H1 (cell line): ENCODE measurements at regions not wholly inside any gene's neighbourhood (a gene's known extent, or its start where the extent isn't known, plus 50 kb on each side); places are given as distances from the start of the nearest gene placed in this dataset.

Experiments
- CTCF ChIA-PET: fragments of 300-600 bp; sonication (Branson Sonifier 250); formaldehyde crosslinking; loops from one replicate; lab custom pipeline; 2021; ENCODE audit not compliant: partially characterized antibody; lab: Charles Lee
- POLR2A ChIA-PET: fragments of 300-600 bp; sonication (Branson Sonifier 250); formaldehyde crosslinking; loops from one replicate; lab custom pipeline; 2021; ENCODE audit warnings: inconsistent platforms; ENCODE audit not compliant: partially characterized antibody; lab: Charles Lee
- DNase-seq, 2 experiments: peaks; one replicate each; pipeline versions ENCODE4 v3.0.0 to v3.0.0-alpha.2; 2010 to 2022; ENCODE audit warnings: low spot score in 2 of 2, low read depth in 1 of 2, mixed read lengths in 1 of 2
- FAIRE-seq: peaks from 2 replicates; lab custom pipeline; 2011; peaks lifted over from hg19 to GRCh38; lab: Jason Lieb, UNC
- H2AFZ ChIP-seq: 2 replicates; pipeline ENCODE4 v1.8.1; 2012; ENCODE audit warnings: low read length, inconsistent platforms
- H2AK5ac ChIP-seq: 2 replicates; pipeline ENCODE4 v1.6.1; 2013; ENCODE audit warnings: low read depth, low read length
- H2BK120ac ChIP-seq: replicated peaks from 2 replicates; pipeline ENCODE3; 2013; ENCODE audit warnings: low read depth, low read length, inconsistent platforms
- H2BK12ac ChIP-seq: 2 replicates; pipeline ENCODE4 v1.6.1; 2013; ENCODE audit warnings: low read depth, low read length
- H2BK15ac ChIP-seq: 2 replicates; pipeline ENCODE4 v1.6.1; 2013; ENCODE audit warnings: low read length
- H2BK20ac ChIP-seq: 2 replicates; pipeline ENCODE4 v1.6.1; 2013; ENCODE audit warnings: low read length
- H2BK5ac ChIP-seq: 2 replicates; pipeline ENCODE4 v1.6.1; 2013; ENCODE audit warnings: low read depth, low read length
- H3K14ac ChIP-seq: 2 replicates; pipeline ENCODE4 v1.6.1; 2013; ENCODE audit warnings: inconsistent platforms; ENCODE audit not compliant: insufficient read length
- H3K18ac ChIP-seq: 2 replicates; pipeline ENCODE4 v1.6.1; 2013; ENCODE audit warnings: low read length; ENCODE audit errors: extremely low read depth
- H3K23ac ChIP-seq: 2 replicates; pipeline ENCODE4 v1.6.1; 2013; ENCODE audit warnings: inconsistent platforms; ENCODE audit not compliant: insufficient read length
- H3K23me2 ChIP-seq: 2 replicates; pipeline ENCODE4 v1.6.1; 2013; ENCODE audit warnings: low read depth, low read length
- H3K27ac ChIP-seq: 2 replicates; pipeline ENCODE4 v1.6.1; 2011; ENCODE audit warnings: low read depth, low read length, inconsistent platforms
- H3K27me3 ChIP-seq, 4 experiments: replicated peaks in 1 of 4; 1 replicate in 1 of 4; 2 replicates in 3 of 4; pipeline versions ENCODE4 v1.6.1 to v1.8.1; 2011 to 2013; ENCODE audit warnings: low read length in 3 of 4, mild to moderate bottlenecking in 3 of 4, inconsistent platforms in 2 of 4, mixed read lengths in 2 of 4, moderate library complexity in 1 of 4; ENCODE audit not compliant: control insufficient read depth in 3 of 4, insufficient read depth in 3 of 4; ENCODE audit errors: extremely low read depth in 1 of 4
- H3K36me3 ChIP-seq, 4 experiments: 2 replicates each; pipeline versions ENCODE4 v1.6.1 to v1.8.1; 2011 to 2013; ENCODE audit warnings: mild to moderate bottlenecking in 4 of 4, low read length in 3 of 4, moderate library complexity in 2 of 4, control low read depth in 1 of 4, inconsistent platforms in 1 of 4; ENCODE audit not compliant: insufficient read depth in 4 of 4, control insufficient read depth in 2 of 4
- H3K4ac ChIP-seq: replicated peaks from 2 replicates; pipeline ENCODE3; 2013; ENCODE audit warnings: low read length, low read depth, mixed read lengths, inconsistent platforms; ENCODE audit not compliant: insufficient read length
- H3K4me1 ChIP-seq, 4 experiments: replicated peaks in 1 of 4; 1 replicate in 1 of 4; 2 replicates in 3 of 4; pipeline versions ENCODE4 v1.6.1 to v1.8.1; 2011 to 2013; ENCODE audit warnings: low read length in 3 of 4, inconsistent platforms in 2 of 4, mixed read lengths in 1 of 4; ENCODE audit not compliant: insufficient read depth in 4 of 4, control insufficient read depth in 3 of 4
- H3K4me2 ChIP-seq, 2 experiments: 2 replicates each; pipeline versions ENCODE4 v1.6.1 to v1.8.1; 2011 to 2013; ENCODE audit warnings: low read depth in 2 of 2, low read length in 2 of 2, control low read depth in 1 of 2, inconsistent platforms in 1 of 2, mild to moderate bottlenecking in 1 of 2; ENCODE audit not compliant: insufficient read depth in 1 of 2
- H3K4me3 ChIP-seq, 4 experiments: fragments of 200-600, 300-600 bp in 1 of 4; sonication (generic), shearing (Covaris generic), sonication (Bioruptor Twin) in 1 of 4; 2 replicates each; pipeline versions ENCODE4 v1.5.1 to v1.8.1; 2011 to 2016; ENCODE audit warnings: low read length in 4 of 4, low read depth in 3 of 4, control low read depth in 2 of 4, inconsistent platforms in 2 of 4, mild to moderate bottlenecking in 2 of 4, mixed read lengths in 1 of 4, moderate library complexity in 1 of 4; ENCODE audit not compliant: insufficient read depth in 2 of 4; ENCODE audit errors: extremely low read depth in 1 of 4
- H3K56ac ChIP-seq: replicated peaks from 2 replicates; pipeline ENCODE3; 2013; ENCODE audit warnings: low read depth, mild to moderate bottlenecking, mixed read lengths, low read length, inconsistent platforms; ENCODE audit not compliant: insufficient read length
- H3K79me1 ChIP-seq: 2 replicates; pipeline ENCODE4 v1.6.1; 2013; ENCODE audit warnings: low read depth, low read length, control low read depth
- H3K79me2 ChIP-seq, 2 experiments: 2 replicates each; pipeline versions ENCODE4 v1.6.1 to v1.8.1; 2012 to 2013; ENCODE audit warnings: low read length in 2 of 2, mild to moderate bottlenecking in 2 of 2, inconsistent platforms in 1 of 2; ENCODE audit not compliant: insufficient read depth in 2 of 2, control insufficient read depth in 1 of 2
- H3K9ac ChIP-seq, 4 experiments: replicated peaks in 1 of 4; 1 replicate in 1 of 4; 2 replicates in 3 of 4; pipeline versions ENCODE4 v1.6.1 to v1.8.1; 2011 to 2013; ENCODE audit warnings: low read depth in 3 of 4, low read length in 3 of 4, control low read depth in 2 of 4, mild to moderate bottlenecking in 2 of 4, moderate library complexity in 2 of 4, inconsistent platforms in 1 of 4; ENCODE audit errors: extremely low read depth in 1 of 4
- H3K9me3 ChIP-seq, 2 experiments: 2 replicates each; pipeline versions ENCODE4 v1.6.1 to v1.8.1; 2012 to 2013; ENCODE audit warnings: mild to moderate bottlenecking in 2 of 2, moderate library complexity in 2 of 2, control low read depth in 1 of 2, inconsistent platforms in 1 of 2, low read depth in 1 of 2, low read length in 1 of 2, mixed read lengths in 1 of 2; ENCODE audit not compliant: insufficient read depth in 2 of 2
- H4K20me1 ChIP-seq, 2 experiments: replicated peaks in 1 of 2; 2 replicates each; pipeline versions ENCODE3 to v1.8.1; 2011 to 2013; ENCODE audit warnings: inconsistent platforms in 2 of 2, low read length in 2 of 2, mild to moderate bottlenecking in 1 of 2; ENCODE audit not compliant: insufficient read depth in 2 of 2, control insufficient read depth in 1 of 2
- H4K5ac ChIP-seq: 2 replicates; pipeline ENCODE4 v1.6.1; 2013; ENCODE audit warnings: low read length, low read depth, mixed read lengths, inconsistent platforms; ENCODE audit not compliant: insufficient read length
- H4K8ac ChIP-seq: 2 replicates; pipeline ENCODE4 v1.8.0; 2013; ENCODE audit warnings: mild to moderate bottlenecking, moderate library complexity, low read length, inconsistent platforms; ENCODE audit not compliant: insufficient read depth; ENCODE audit errors: extremely low read depth
- H4K91ac ChIP-seq: replicated peaks from 2 replicates; pipeline ENCODE3; 2013; ENCODE audit warnings: low read length, mixed read lengths, inconsistent platforms; ENCODE audit not compliant: insufficient read length
- CHD1 ChIP-seq: IDR thresholded peaks from 2 replicates; pipeline ENCODE4 v1.6.1; 2012; ENCODE audit warnings: low read depth, low read length, improper control_type of control experiment
- WGBS, 2 experiments: shearing (Covaris generic) in 1 of 2; methylation state at CpG; one replicate each; pipeline versions ENCODE4 v1.1.6 to v1.1.7; 2013 to 2015; ENCODE audit warnings: low lambda C conversion rate in 2 of 2, mixed read lengths in 2 of 2, inconsistent platforms in 1 of 2, low coverage in 1 of 2, missing lambda C conversion rate in 1 of 2; ENCODE audit not compliant: insufficient replicate concordance in 2 of 2, insufficient coverage in 1 of 2, insufficient read length in 1 of 2; ENCODE audit errors: extremely low coverage in 1 of 2, missing lambda C conversion rate in 1 of 2; 5-methylcytosine and 5-hydroxymethylcytosine counted together

DNA sequence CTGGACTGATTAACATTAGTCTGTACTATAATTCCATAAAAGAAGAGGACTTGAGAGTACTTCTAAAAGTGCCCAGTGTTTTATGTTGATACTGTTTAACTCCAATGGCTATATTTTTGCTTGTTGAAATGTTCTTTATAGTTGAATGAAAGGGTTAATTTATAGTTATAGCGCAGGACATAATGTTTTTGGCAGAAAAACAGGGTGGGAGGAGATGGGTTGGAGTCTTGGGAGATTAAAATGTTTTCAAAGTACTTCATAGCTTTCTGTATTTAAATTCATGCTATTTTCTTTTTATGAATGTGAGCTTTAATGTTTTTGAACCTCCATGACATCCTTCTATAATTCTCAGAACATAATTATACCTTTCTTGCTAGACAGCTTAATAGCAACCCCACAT, 108.2 kb downstream of the CNTN3 start:
- no peaks in the 10 kb centered on the region for H4K20me1 ChIP-seq
- no peak overlapping the region for H3K27ac ChIP-seq
- no peak overlapping the region for H2BK120ac ChIP-seq
- ChIA-PET CTCF (no interaction called here), POLR2A (no interaction called here)
- H2BK5ac ChIP-seq: no peak overlapping the region
- no peak for TF ChIP-seq CHD1
- no peak overlapping the region for H3K18ac ChIP-seq
- H3K4ac ChIP-seq: no peak overlapping the region
- no peak overlapping the region for H2BK12ac ChIP-seq
- H3K14ac ChIP-seq: no peak overlapping the region
- H4K91ac ChIP-seq: no peak overlapping the region
- H3K9ac ChIP-seq: no peak overlapping the region
- no peaks in the 10 kb centered on the region for H3K36me3 ChIP-seq
- no peak overlapping the region for H4K5ac ChIP-seq
- no peak overlapping the region for H2BK20ac ChIP-seq
- H3K79me1 ChIP-seq: no peaks in the 10 kb centered on the region
- H2AK5ac ChIP-seq: no peak overlapping the region
- H4K8ac ChIP-seq: no peak overlapping the region
- no peaks in the 10 kb centered on the region for H3K9me3 ChIP-seq
- no peak for DNase-seq
- no peaks in the 10 kb centered on the region for H3K27me3 ChIP-seq
- H3K4me1 ChIP-seq: no peaks in the 10 kb centered on the region
- no peaks in the 10 kb centered on the region for H3K79me2 ChIP-seq
- FAIRE-seq: no peak
- WGBS, 2 experiments: 100% methylated on average over 1 of the region's 1 CpG; no CpG with 5 or more reads in 1 of the 2 experiments
- no peaks in the 10 kb centered on the region for H3K23me2 ChIP-seq
- no peak overlapping the region for H3K4me2 ChIP-seq
- no peak overlapping the region for H3K4me3 ChIP-seq
- H3K56ac ChIP-seq: no peak overlapping the region
- no peak overlapping the region for H2BK15ac ChIP-seq
- H2AFZ ChIP-seq: no peak overlapping the region
- H3K23ac ChIP-seq: no peak overlapping the region
